A549 (cell line): ENCODE measurements at regions not wholly inside any gene's neighbourhood (a gene's known extent, or its start where the extent isn't known, plus 50 kb on each side); places are given as distances from the start of the nearest gene placed in this dataset.

ENCODE experiments used
- ATAC-seq, 2 experiments: fragments of 200-7000 bp in 1 of 2; fragments of >200 bp in 1 of 2; cut with Nextera tagmentation in 1 of 2; cut with Tn5 transposase in 1 of 2; 3 replicates each; pipeline versions ENCODE4 v1.8.0 to v1.9.1; 2018 to 2020; ENCODE audit warnings: mild to moderate bottlenecking in 1 of 2, moderate library complexity in 1 of 2
- CTCF ChIA-PET: fragments of 300-600 bp; sonication (Branson Sonifier 250); formaldehyde crosslinking; extraction: SDS; loops from one replicate; lab custom pipeline; 2021; ENCODE audit warnings: antibody characterized with exemption, inconsistent platforms; lab: Yijun Ruan, JAX
- POLR2A ChIA-PET: fragments of 350-600 bp; formaldehyde crosslinking; extraction: SDS; loops from one replicate; lab custom pipeline; 2021; ENCODE audit warnings: antibody characterized with exemption, inconsistent platforms; lab: Yijun Ruan, JAX
- DNase-seq, 2 experiments: peaks; one replicate each; pipeline versions ENCODE4 v3.0.0 to v3.0.0-alpha.2; 2011 to 2016; ENCODE audit warnings: low read depth in 1 of 2, low spot score in 1 of 2
- FAIRE-seq: peaks from 2 replicates; lab custom pipeline; 2011; peaks lifted over from hg19 to GRCh38; lab: Jason Lieb, UNC
- H3K27ac ChIP-seq, 2 experiments: fragments of >200 bp; sonication (Bioruptor Twin); formaldehyde crosslinking; 3 replicates each; pipeline ENCODE4 v1.5.1; 2016 to 2017
- H3K4me1 ChIP-seq: fragments of >200 bp; sonication (Bioruptor Twin); formaldehyde crosslinking; 3 replicates; pipeline ENCODE4 v1.6.1; 2016
- H3K4me2 ChIP-seq: fragments of >200 bp; sonication (Bioruptor Twin); formaldehyde crosslinking; 3 replicates; pipeline ENCODE4 v1.6.1; 2016
- H3K4me3 ChIP-seq: fragments of >200 bp; sonication (Bioruptor Twin); formaldehyde crosslinking; 3 replicates; pipeline ENCODE4 v1.5.1; 2016
- H3K9me3 ChIP-seq: fragments of >200 bp; sonication (Bioruptor Twin); formaldehyde crosslinking; 3 replicates; pipeline ENCODE4 v1.6.1; 2016
- ATOH8 ChIP-seq: fragments of 250-450 bp; sonication (Bioruptor Pico); IDR thresholded peaks from 2 replicates; pipeline ENCODE4 v1.5.0; 2020; ENCODE audit warnings: low read depth, mild to moderate bottlenecking, moderate library complexity
- BHLHE40 ChIP-seq: IDR thresholded peaks from 2 replicates; pipeline ENCODE4 v1.6.1; 2012; ENCODE audit warnings: low read depth, low read length, inconsistent platforms
- CBX2 ChIP-seq: fragments of 200-600 bp; sonication (generic); IDR thresholded peaks from 2 replicates; pipeline ENCODE4 v1.6.1; 2016; ENCODE audit warnings: low read depth, mild to moderate bottlenecking, borderline replicate concordance
- CEBPB ChIP-seq, 2 experiments: fragments of >200 bp in 1 of 2; sonication (Bioruptor Twin) in 1 of 2; formaldehyde crosslinking in 1 of 2; IDR thresholded peaks; 2 replicates each; pipeline ENCODE4 v1.6.1; 2012 to 2016
- ELK1 ChIP-seq: fragments of 150-350 bp; IDR thresholded peaks from 2 replicates; pipeline ENCODE4 v1.6.1; 2014; ENCODE audit warnings: low read depth, mild to moderate bottlenecking, low read length
- EP300 ChIP-seq, 2 experiments: fragments of >200 bp; sonication (Bioruptor Twin); formaldehyde crosslinking; IDR thresholded peaks; 2 replicates in 1 of 2; 3 replicates in 1 of 2; pipeline ENCODE4 v1.6.1; 2016 to 2017
- FOSB ChIP-seq: fragments of 250-450 bp; sonication (Bioruptor Pico); IDR thresholded peaks from 2 replicates; pipeline ENCODE4 v1.5.0; 2020; ENCODE audit warnings: mild to moderate bottlenecking, moderate library complexity
- MAFK ChIP-seq: fragments of 450-650 bp; IDR thresholded peaks from 2 replicates; pipeline ENCODE4 v1.6.1; 2014; ENCODE audit not compliant: partially characterized antibody
- MAZ ChIP-seq: fragments of 150-350 bp; IDR thresholded peaks from 2 replicates; pipeline ENCODE4 v1.6.1; 2014; ENCODE audit warnings: antibody characterized with exemption, low read depth, low read length, borderline replicate concordance
- PBX3 ChIP-seq: IDR thresholded peaks from 2 replicates; pipeline ENCODE4 v1.6.1; 2012
- POLR2A ChIP-seq: IDR thresholded peaks from 2 replicates; pipeline ENCODE4 v1.6.1; 2012; ENCODE audit warnings: mild to moderate bottlenecking, low read length
- RARB ChIP-seq: fragments of 250-450 bp; sonication (Bioruptor Pico); IDR thresholded peaks from 2 replicates; pipeline ENCODE4 v1.8.0; 2021; ENCODE audit warnings: mild to moderate bottlenecking, moderate library complexity
- RFX5 ChIP-seq: fragments of 450-650 bp; IDR thresholded peaks from 2 replicates; pipeline ENCODE4 v1.7.1; 2014; ENCODE audit warnings: antibody characterized with exemption, mild to moderate bottlenecking, moderate library complexity
- SREBF2 ChIP-seq: fragments of 450-650 bp; IDR thresholded peaks from 2 replicates; pipeline ENCODE4 v1.6.1; 2014; ENCODE audit warnings: mild to moderate bottlenecking, moderate library complexity
- ZC3H11A ChIP-seq: fragments of 450-650 bp; IDR thresholded peaks from 2 replicates; pipeline ENCODE4 v1.6.1; 2014; ENCODE audit warnings: antibody characterized with exemption, mild to moderate bottlenecking
- ZFP36 ChIP-seq: fragments of 450-650 bp; IDR thresholded peaks from 2 replicates; pipeline ENCODE4 v1.6.1; 2014; ENCODE audit warnings: borderline replicate concordance; ENCODE audit not compliant: partially characterized antibody
- ZNF302 ChIP-seq: fragments of 250-450 bp; sonication (Bioruptor Pico); IDR thresholded peaks from 2 replicates; pipeline ENCODE4 v1.9.0; 2021; ENCODE audit warnings: inconsistent platforms, mild to moderate bottlenecking, moderate library complexity
- WGBS: methylation state at CpG from one replicate; pipeline ENCODE4 v1.1.6; 2017; ENCODE audit errors: missing lambda C conversion rate; 5-methylcytosine and 5-hydroxymethylcytosine counted together
- TF ChIP-seq, protein P1 (sequence below): fragments of 250-450 bp; sonication (Bioruptor Pico); IDR thresholded peaks from 2 replicates; pipeline ENCODE4 v1.5.0; 2021; ENCODE audit warnings: mild to moderate bottlenecking, moderate library complexity, borderline replicate concordance
- TF ChIP-seq, protein P2 (sequence below): fragments of >200 bp; sonication (Bioruptor Twin); formaldehyde crosslinking; IDR thresholded peaks from 2 replicates; pipeline ENCODE4 v1.6.1; 2016

DNA sequence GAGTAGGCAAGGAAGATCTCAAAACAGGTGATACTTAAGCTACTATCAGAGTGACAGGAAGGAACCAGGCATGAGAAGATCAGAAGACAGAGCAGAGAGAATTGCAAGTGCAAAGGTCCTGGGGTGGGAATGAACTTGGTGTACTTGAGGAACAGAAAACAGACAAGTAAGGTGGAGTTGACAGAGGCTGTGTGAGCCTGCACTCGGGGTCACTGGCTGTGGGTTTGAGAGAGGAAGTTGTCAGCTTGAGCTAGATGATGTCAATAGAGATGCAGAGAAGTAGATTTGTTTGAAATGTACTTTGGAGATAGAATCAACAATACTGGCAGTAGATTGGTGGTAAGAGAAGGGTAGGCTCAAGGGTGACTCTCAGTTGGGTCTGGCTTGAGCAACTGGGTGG is 209.5 kb downstream of the CLIC5 start:
- Histone ChIP-seq H3K27ac (no peak overlapping the region), H3K9me3 (no peaks in the 10 kb centered on the region), H3K4me2 (no peak overlapping the region), H3K4me3 (no peak overlapping the region), H3K4me1 (no peaks in the 10 kb centered on the region)
- ChIA-PET POLR2A (no interaction called here), CTCF (no interaction called here)
- FAIRE-seq (no peak), ATAC-seq (no peak), DNase-seq (no peak)
- TF ChIP-seq FOSB (no peak), CBX2 (no peak), PBX3 (no peak), BHLHE40 (no peak), RFX5 (no peak), ATOH8 (no peak), CEBPB (IDR thresholded peaks at IDR 0.05) (no peak), ZFP36 (no peak), EP300 (IDR thresholded peaks at IDR 0.05) (no peak), POLR2A (no peak), ZC3H11A (no peak), RARB (CRISPR knock-in tag) (no peak), MAZ (no peak)
- TF ChIP-seq, protein P1, sequence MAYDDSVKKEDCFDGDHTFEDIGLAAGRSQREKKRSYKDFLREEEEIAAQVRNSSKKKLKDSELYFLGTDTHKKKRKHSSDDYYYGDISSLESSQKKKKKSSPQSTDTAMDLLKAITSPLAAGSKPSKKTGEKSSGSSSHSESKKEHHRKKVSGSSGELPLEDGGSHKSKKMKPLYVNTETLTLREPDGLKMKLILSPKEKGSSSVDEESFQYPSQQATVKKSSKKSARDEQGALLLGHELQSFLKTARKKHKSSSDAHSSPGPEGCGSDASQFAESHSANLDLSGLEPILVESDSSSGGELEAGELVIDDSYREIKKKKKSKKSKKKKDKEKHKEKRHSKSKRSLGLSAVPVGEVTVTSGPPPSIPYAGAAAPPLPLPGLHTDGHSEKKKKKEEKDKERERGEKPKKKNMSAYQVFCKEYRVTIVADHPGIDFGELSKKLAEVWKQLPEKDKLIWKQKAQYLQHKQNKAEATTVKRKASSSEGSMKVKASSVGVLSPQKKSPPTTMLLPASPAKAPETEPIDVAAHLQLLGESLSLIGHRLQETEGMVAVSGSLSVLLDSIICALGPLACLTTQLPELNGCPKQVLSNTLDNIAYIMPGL = no peak
- whole genome bisulfite sequencing = 0% methylated on average over 1 of the region's 1 CpG

- Histone ChIP-seq H3K4me2 (no peak overlapping the region), H3K9me3 (no peaks in the 10 kb centered on the region), H3K4me1 (no peaks in the 10 kb centered on the region), H3K27ac (no peak overlapping the region), H3K4me3 (no peak overlapping the region)
- WGBS = 60% methylated on average over 4 of the region's 4 CpGs
- DNase-seq (no peak), FAIRE-seq (no peak), ATAC-seq (no peak)
- ChIA-PET CTCF (no interaction called here), POLR2A (no interaction called here)
- TF ChIP-seq, protein P2, sequence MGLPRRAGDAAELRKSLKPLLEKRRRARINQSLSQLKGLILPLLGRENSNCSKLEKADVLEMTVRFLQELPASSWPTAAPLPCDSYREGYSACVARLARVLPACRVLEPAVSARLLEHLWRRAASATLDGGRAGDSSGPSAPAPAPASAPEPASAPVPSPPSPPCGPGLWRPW = no peak
- TF ChIP-seq ATOH8 = no peak
- no peak for TF ChIP-seq SREBF2
- TF ChIP-seq ELK1 = no peak
- no peak for TF ChIP-seq MAFK
- no peak for TF ChIP-seq ZNF302 (CRISPR knock-in tag)
Observed at GRCh38 chr6:45803071-45803470, 212.6 kb downstream of the CLIC5 start.
